A673 (cell line): ENCODE measurements at regions not wholly inside any gene's neighbourhood (a gene's known extent, or its start where the extent isn't known, plus 50 kb on each side); places are given as distances from the start of the nearest gene placed in this dataset.

Source experiments
- BruUV-seq: library from RNA; stranded (reverse); fragments of 400-500 nt; replicated peaks from 2 replicates; lab custom pipeline; 2021; lab: Mats Ljungman, UMichigan
- CTCF ChIA-PET: fragments of 300-600 bp; sonication (Branson Sonifier 250); formaldehyde crosslinking; loops from one replicate; lab custom pipeline; 2022; ENCODE audit warnings: antibody characterized with exemption; lab: Charles Lee
- POLR2A ChIA-PET: fragments of 300-600 bp; sonication (Branson Sonifier 250); formaldehyde crosslinking; loops from one replicate; lab custom pipeline; 2022; ENCODE audit warnings: antibody characterized with exemption; ENCODE audit not compliant: low non-redundant PET; lab: Charles Lee
- DNase-seq: peaks from one replicate; pipeline ENCODE4 v3.0.0-alpha.2; 2015; ENCODE audit warnings: low spot score
- H3K27ac ChIP-seq: fragments of 200-600 bp; sonication (generic); 2 replicates; pipeline ENCODE4 v1.5.1; 2016; ENCODE audit warnings: mixed run types, low read depth, mild to moderate bottlenecking, mixed read lengths, antibody characterized with exemption, low read length; ENCODE audit not compliant: poor library complexity, severe bottlenecking
- H3K27me3 ChIP-seq: fragments of 200-600 bp; sonication (generic); replicated peaks from 2 replicates; pipeline ENCODE4 v1.6.1; 2017; ENCODE audit warnings: mixed run types, low read depth, mild to moderate bottlenecking, mixed read lengths, antibody characterized with exemption, low read length; ENCODE audit not compliant: insufficient read depth, poor library complexity
- H3K36me3 ChIP-seq: fragments of 200-600 bp; sonication (generic); 2 replicates; pipeline ENCODE4 v1.6.1; 2016; ENCODE audit warnings: mixed run types, mild to moderate bottlenecking, mixed read lengths, antibody characterized with exemption, low read length; ENCODE audit not compliant: insufficient read depth, poor library complexity, severe bottlenecking
- H3K4me1 ChIP-seq: fragments of 200-600 bp; sonication (generic); 2 replicates; pipeline ENCODE4 v1.6.1; 2017; ENCODE audit warnings: mixed run types, mild to moderate bottlenecking, mixed read lengths, antibody characterized with exemption, low read length; ENCODE audit not compliant: insufficient read depth, poor library complexity, severe bottlenecking
- H3K4me3 ChIP-seq: fragments of 200-600 bp; sonication (generic); 2 replicates; pipeline ENCODE4 v1.5.1; 2016; ENCODE audit warnings: low read depth, mixed run types, mild to moderate bottlenecking, mixed read lengths, low read length; ENCODE audit not compliant: poor library complexity, severe bottlenecking
- H3K9me3 ChIP-seq: fragments of 200-600 bp; sonication (generic); 2 replicates; pipeline ENCODE4 v1.6.1; 2016; ENCODE audit warnings: mixed run types, low read depth, mild to moderate bottlenecking, mixed read lengths, antibody characterized with exemption, low read length; ENCODE audit not compliant: poor library complexity, severe bottlenecking
- EZH2 ChIP-seq: fragments of 200-600 bp; sonication (generic); IDR thresholded peaks from 2 replicates; pipeline ENCODE4 v1.6.1; 2017; ENCODE audit warnings: borderline replicate concordance, low read depth, mild to moderate bottlenecking, mixed read lengths, antibody characterized with exemption, low read length; ENCODE audit not compliant: poor library complexity, severe bottlenecking
- intact Hi-C: fragments of 100-400 bp; cut with micrococcal nuclease; formaldehyde crosslinking; loops from one replicate; pipeline ENCODE4 v1.10.0; 2022; ENCODE audit not compliant: unreplicated experiment
- TF ChIP-seq, protein P1 (sequence below): fragments of 300-800, 200-600 bp; sonication (generic); conservative IDR thresholded peaks from 2 replicates; pipeline ENCODE4 v1.5.1; 2017; ENCODE audit warnings: low read depth, mild to moderate bottlenecking, antibody characterized with exemption, low read length, moderate library complexity, mixed read lengths

DNA sequence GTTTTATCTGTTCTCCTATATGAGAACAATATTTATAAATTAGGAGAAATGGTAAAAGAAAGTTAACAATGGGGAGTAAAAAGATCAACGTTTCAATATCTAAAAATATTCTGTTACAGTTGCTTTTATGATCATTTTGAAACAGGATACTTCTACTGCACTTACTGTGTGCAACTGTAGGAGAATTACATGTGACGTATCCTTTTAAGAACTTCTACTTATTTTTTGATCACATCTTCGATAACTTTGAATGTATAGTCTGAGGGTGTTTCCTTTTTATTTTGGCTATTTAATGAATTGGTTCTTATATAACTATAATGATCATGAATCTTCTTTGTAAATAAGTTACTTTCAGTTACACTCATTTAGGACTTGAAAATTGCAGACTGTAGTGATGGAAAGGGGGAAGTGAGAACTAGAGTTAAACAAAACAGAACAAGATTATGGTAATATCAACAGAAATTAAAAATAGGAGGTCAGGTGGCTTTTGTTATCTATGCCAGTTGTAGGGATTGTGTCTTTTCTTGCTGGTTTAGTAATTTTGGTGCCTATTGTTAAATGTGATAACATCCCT lies 109.9 kb downstream of the MSTN start:
- BruUV-seq, result no TSS peak
- no peak overlapping the region for H3K27ac ChIP-seq
- DNase-seq, result no peak
- intact Hi-C loops, result no loop called here
- no peaks in the 10 kb centered on the region for H3K4me1 ChIP-seq
- H3K36me3 ChIP-seq, result no peaks in the 10 kb centered on the region
- H3K9me3 ChIP-seq, result no peaks in the 10 kb centered on the region
- TF ChIP-seq EZH2, result no peak
- TF ChIP-seq, protein P1, sequence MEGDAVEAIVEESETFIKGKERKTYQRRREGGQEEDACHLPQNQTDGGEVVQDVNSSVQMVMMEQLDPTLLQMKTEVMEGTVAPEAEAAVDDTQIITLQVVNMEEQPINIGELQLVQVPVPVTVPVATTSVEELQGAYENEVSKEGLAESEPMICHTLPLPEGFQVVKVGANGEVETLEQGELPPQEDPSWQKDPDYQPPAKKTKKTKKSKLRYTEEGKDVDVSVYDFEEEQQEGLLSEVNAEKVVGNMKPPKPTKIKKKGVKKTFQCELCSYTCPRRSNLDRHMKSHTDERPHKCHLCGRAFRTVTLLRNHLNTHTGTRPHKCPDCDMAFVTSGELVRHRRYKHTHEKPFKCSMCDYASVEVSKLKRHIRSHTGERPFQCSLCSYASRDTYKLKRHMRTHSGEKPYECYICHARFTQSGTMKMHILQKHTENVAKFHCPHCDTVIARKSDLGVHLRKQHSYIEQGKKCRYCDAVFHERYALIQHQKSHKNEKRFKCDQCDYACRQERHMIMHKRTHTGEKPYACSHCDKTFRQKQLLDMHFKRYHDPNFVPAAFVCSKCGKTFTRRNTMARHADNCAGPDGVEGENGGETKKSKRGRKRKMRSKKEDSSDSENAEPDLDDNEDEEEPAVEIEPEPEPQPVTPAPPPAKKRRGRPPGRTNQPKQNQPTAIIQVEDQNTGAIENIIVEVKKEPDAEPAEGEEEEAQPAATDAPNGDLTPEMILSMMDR, result no peak
- H3K27me3 ChIP-seq, result no peaks in the 10 kb centered on the region
- ChIA-PET POLR2A (no interaction called here), CTCF (no interaction called here)
- no peak overlapping the region for H3K4me3 ChIP-seq

DNA sequence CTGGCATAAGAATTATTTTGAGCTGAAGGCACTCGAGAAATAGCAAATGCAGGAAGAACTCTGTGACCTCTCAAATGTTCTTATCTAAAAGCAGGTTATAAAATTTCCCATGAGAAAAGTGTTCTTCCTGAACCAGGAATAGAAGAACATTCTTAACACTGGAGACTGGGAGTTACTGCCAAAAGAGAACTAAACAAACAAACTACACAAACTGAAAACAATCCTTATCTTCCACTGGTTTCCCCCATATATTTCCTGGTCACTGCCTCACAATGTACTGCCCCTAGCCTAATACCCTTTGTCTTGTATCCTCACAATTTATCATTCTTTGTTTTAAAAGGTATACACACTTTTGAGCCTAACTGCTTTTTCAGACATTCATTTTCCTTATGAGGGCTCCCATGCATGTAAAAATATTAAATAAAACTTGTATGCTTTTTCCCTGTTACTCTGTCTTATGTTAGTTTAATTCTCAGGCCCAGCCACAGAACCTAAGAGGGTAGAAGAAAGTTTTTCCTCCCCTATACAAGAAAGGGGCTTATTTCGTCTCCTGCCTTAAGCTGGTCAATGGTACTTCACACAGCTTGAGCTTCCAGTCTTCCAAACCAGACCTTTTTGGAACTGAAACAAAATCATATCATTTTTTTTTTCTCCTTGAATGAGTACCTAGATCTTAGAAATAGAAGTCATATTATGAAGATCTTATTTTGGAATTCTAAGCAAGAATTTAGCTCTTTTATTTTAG lies 110.6 kb downstream of the MSTN start:
- no peak for DNase-seq
- Histone ChIP-seq H3K4me3 (no peak overlapping the region), H3K27me3 (no peaks in the 10 kb centered on the region), H3K36me3 (no peaks in the 10 kb centered on the region), H3K9me3 (no peaks in the 10 kb centered on the region), H3K27ac (no peak overlapping the region), H3K4me1 (no peaks in the 10 kb centered on the region)
- ChIA-PET CTCF (no interaction called here), POLR2A (interaction anchor here (0.8 kb wide), 1 partner anchor 33 kb away, joined by 3 read pairs; no protein-coding TSS in a partner anchor)
- intact Hi-C loops, result no loop called here
- BruUV-seq, result no TSS peak
- TF ChIP-seq, protein P1, result no peak
- TF ChIP-seq EZH2, result no peak

DNA sequence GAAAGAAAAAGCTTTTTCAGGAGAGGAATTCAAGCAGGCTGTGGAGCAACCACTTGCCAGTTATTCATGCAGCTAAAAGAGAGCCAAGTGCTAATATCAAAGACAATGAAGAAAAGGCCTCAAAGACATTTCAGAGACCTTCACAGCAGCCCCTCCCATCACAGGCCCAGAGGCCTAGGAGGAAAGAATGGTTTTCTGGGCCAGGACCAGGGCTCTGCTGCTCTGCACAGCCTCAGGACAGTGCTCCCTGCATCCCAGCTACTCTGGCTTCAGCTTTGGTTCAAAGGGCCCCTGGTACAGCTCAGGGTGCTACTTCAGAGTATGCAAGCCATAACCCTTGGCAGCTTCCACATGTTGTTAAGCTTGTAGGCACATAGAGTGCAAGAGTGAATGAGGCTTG lies 119.5 kb downstream of the MSTN start:
- Histone ChIP-seq H3K4me3 (no peak overlapping the region), H3K36me3 (no peaks in the 10 kb centered on the region), H3K27ac (no peak overlapping the region), H3K27me3 (no peaks in the 10 kb centered on the region), H3K9me3 (no peaks in the 10 kb centered on the region), H3K4me1 (no peaks in the 10 kb centered on the region)
- ChIA-PET CTCF (no interaction called here), POLR2A (interaction anchor here (0.5 kb wide), 1 partner anchor 141 kb away, joined by 7 read pairs; no protein-coding TSS in a partner anchor)
- TF ChIP-seq, protein P1, result no peak
- TF ChIP-seq EZH2, result no peak
- no peak for DNase-seq
- intact Hi-C loops, result no loop called here
- BruUV-seq, result no TSS peak
